GM12878 (cell line): ENCODE measurements at regions not wholly inside any gene's neighbourhood (a gene's known extent, or its start where the extent isn't known, plus 50 kb on each side); places are given as distances from the start of the nearest gene placed in this dataset.

Experiments
- ATAC-seq: fragments of 200-7000 bp; cut with Tn5 transposase; 3 replicates; pipeline ENCODE4 v1.9.1; 2020; ENCODE audit warnings: mild to moderate bottlenecking, moderate library complexity
- BruUV-seq: library from RNA; stranded (reverse); fragments of 400-500 nt; replicated peaks from 2 replicates; lab custom pipeline; 2021; lab: Mats Ljungman, UMichigan
- CTCF ChIA-PET: fragments of 300-600 bp; sonication (Branson Sonifier 250); formaldehyde crosslinking; extraction: SDS; loops from one replicate; lab custom pipeline; 2021; ENCODE audit warnings: inconsistent platforms; lab: Yijun Ruan, JAX
- POLR2A ChIA-PET: fragments of 350-600 bp; formaldehyde crosslinking; extraction: SDS; loops from one replicate; lab custom pipeline; 2021; ENCODE audit warnings: inconsistent platforms; lab: Charles Lee
- RAD21 ChIA-PET: fragments of 300-600 bp; sonication (Branson Sonifier 250); formaldehyde crosslinking; loops from one replicate; lab custom pipeline; 2023; ENCODE audit warnings: antibody characterized with exemption; ENCODE audit not compliant: unreplicated experiment; lab: Charles Lee
- SMC1A ChIA-PET: fragments of 300-600 bp; sonication (Branson Sonifier 250); formaldehyde crosslinking; loops from one replicate; lab custom pipeline; 2023; ENCODE audit not compliant: unreplicated experiment, uncharacterized antibody; lab: Charles Lee
- DNase-seq: peaks from one replicate; pipeline ENCODE4 v3.0.0-alpha.2; 2011; ENCODE audit warnings: low read depth, low spot score
- FAIRE-seq: peaks from 3 replicates; lab custom pipeline; 2011; peaks lifted over from hg19 to GRCh38; lab: Jason Lieb, UNC
- H2AFZ ChIP-seq: 2 replicates; pipeline ENCODE4 v1.6.0; 2011; ENCODE audit warnings: low read depth, low read length, control low read depth; ENCODE audit not compliant: control insufficient read depth
- H3K27ac ChIP-seq: 2 replicates; pipeline ENCODE4 v1.5.1; 2011; ENCODE audit warnings: control low read depth; ENCODE audit not compliant: control insufficient read depth, insufficient read depth
- H3K27me3 ChIP-seq, 2 experiments: replicated peaks in 1 of 2; 2 replicates each; pipeline versions ENCODE4 v1.6.0 to v1.6.1; 2011; ENCODE audit warnings: low read length in 1 of 2; ENCODE audit not compliant: control insufficient read depth in 2 of 2, insufficient read depth in 2 of 2
- H3K36me3 ChIP-seq, 2 experiments: 2 replicates each; pipeline ENCODE4 v1.5.1; 2011; ENCODE audit warnings: low read length in 1 of 2; ENCODE audit not compliant: control insufficient read depth in 2 of 2, insufficient read depth in 2 of 2
- H3K4me1 ChIP-seq: 2 replicates; pipeline ENCODE4 v1.6.1; 2011; ENCODE audit warnings: mild to moderate bottlenecking, low read length, moderate library complexity, mixed read lengths; ENCODE audit not compliant: control insufficient read depth, insufficient read depth
- H3K4me2 ChIP-seq: 2 replicates; pipeline ENCODE4 v1.6.0; 2011; ENCODE audit warnings: control low read depth; ENCODE audit not compliant: control insufficient read depth, insufficient read depth
- H3K4me3 ChIP-seq: fragments of 200-600 bp; sonication (generic); 2 replicates; pipeline ENCODE4 v1.5.1; 2016
- H3K79me2 ChIP-seq: 2 replicates; pipeline ENCODE4 v1.6.0; 2011; ENCODE audit warnings: low read length; ENCODE audit not compliant: control insufficient read depth, insufficient read depth
- H3K9ac ChIP-seq: 2 replicates; pipeline ENCODE4 v1.8.0; 2011; ENCODE audit warnings: low read length, control low read depth, mixed read lengths; ENCODE audit not compliant: control insufficient read depth, insufficient read depth
- H3K9me3 ChIP-seq: replicated peaks from 3 replicates; pipeline ENCODE4 v1.5.1; 2011; ENCODE audit warnings: mild to moderate bottlenecking, low read length; ENCODE audit not compliant: control insufficient read depth, insufficient read depth
- H4K20me1 ChIP-seq: 2 replicates; pipeline ENCODE4 v1.6.0; 2011; ENCODE audit not compliant: control insufficient read depth, insufficient read depth
- BACH1 ChIP-seq: fragments of 450-650 bp; IDR thresholded peaks from 2 replicates; pipeline ENCODE4 v1.6.1; 2017; ENCODE audit warnings: mild to moderate bottlenecking, borderline replicate concordance
- CHD1 ChIP-seq: IDR thresholded peaks from 2 replicates; pipeline ENCODE4 v1.6.1; 2012; ENCODE audit warnings: low read depth, low read length, improper control_type of control experiment
- CHD2 ChIP-seq: IDR thresholded peaks from 2 replicates; pipeline ENCODE4 v1.6.1; 2011; ENCODE audit warnings: low read depth, low read length, improper control_type of control experiment, borderline replicate concordance
- CUX1 ChIP-seq: IDR thresholded peaks from 2 replicates; pipeline ENCODE4 v1.6.1; 2012; ENCODE audit warnings: improper control_type of control experiment, low read depth, low read length; ENCODE audit not compliant: insufficient replicate concordance
- EGR1 ChIP-seq, 2 experiments: IDR thresholded peaks; 1 replicate in 1 of 2; 2 replicates in 1 of 2; pipeline ENCODE4 v1.6.1; 2011 to 2012; ENCODE audit warnings: low read depth in 2 of 2, low read length in 2 of 2, borderline replicate concordance in 1 of 2, mild to moderate bottlenecking in 1 of 2, moderate library complexity in 1 of 2
- EP300 ChIP-seq, 2 experiments: fragments of 150-350 bp in 1 of 2; IDR thresholded peaks; 2 replicates each; pipeline ENCODE4 v1.6.1; 2011 to 2012; ENCODE audit warnings: low read depth in 2 of 2, low read length in 2 of 2, borderline replicate concordance in 1 of 2, improper control_type of control experiment in 1 of 2, inconsistent platforms in 1 of 2; ENCODE audit not compliant: control insufficient read depth in 1 of 2
- FOXM1 ChIP-seq: IDR thresholded peaks from 2 replicates; pipeline ENCODE4 v1.6.1; 2012; ENCODE audit warnings: low read depth, mild to moderate bottlenecking, inconsistent platforms, low read length, moderate library complexity
- GABPA ChIP-seq: IDR thresholded peaks from 2 replicates; pipeline ENCODE4 v1.6.1; 2014; ENCODE audit warnings: antibody characterized with exemption, low read depth, mild to moderate bottlenecking, inconsistent platforms
- NR2C2 ChIP-seq: IDR thresholded peaks from 2 replicates; pipeline ENCODE4 v1.6.1; 2011; ENCODE audit warnings: borderline replicate concordance, low read depth; ENCODE audit not compliant: control insufficient read depth, insufficient read length
- PAX8 ChIP-seq: fragments of 450-650 bp; IDR thresholded peaks from 2 replicates; pipeline ENCODE4 v1.6.1; 2017; ENCODE audit warnings: mild to moderate bottlenecking, moderate library complexity
- PML ChIP-seq: IDR thresholded peaks from 2 replicates; pipeline ENCODE4 v1.6.1; 2012; ENCODE audit warnings: low read length, inconsistent platforms
- WGBS: methylation state at CpG from one replicate; pipeline ENCODE4 v1.1.6; 2016; ENCODE audit warnings: low lambda C conversion rate; ENCODE audit not compliant: insufficient replicate concordance, insufficient coverage; ENCODE audit errors: missing lambda C conversion rate; 5-methylcytosine and 5-hydroxymethylcytosine counted together
- in situ Hi-C: fragments of 300-500 bp; cut with MboI; formaldehyde crosslinking; loops from 9 replicates; pipeline ENCODE4 v1.14.3; 2018; ENCODE audit warnings: mixed read lengths
- intact Hi-C: fragments of 100-400 bp; cut with micrococcal nuclease; formaldehyde crosslinking; loops from one replicate; pipeline ENCODE4 v1.14.2; 2022; ENCODE audit not compliant: unreplicated experiment

GRCh38 chr7:32661501-32661900, 166.2 kb downstream of the AVL9 start:
- intact Hi-C loops = no loop called here
- CTCF ChIA-PET = interaction anchor here (1.1 kb wide), 1 partner anchor 8 kb away, joined by 3 read pairs; no protein-coding TSS in a partner anchor
- TF ChIP-seq GABPA (no peak), BACH1 (no peak), EGR1 (IDR thresholded peaks at IDR 0.05; ENCODE audit: borderline replicate concordance in 1 of 2, low read depth in 2 of 2, low read length in 2 of 2) (no peak), EP300 (IDR thresholded peaks at IDR 0.05; ENCODE audit: borderline replicate concordance in 1 of 2, control insufficient read depth in 1 of 2, low read depth in 2 of 2, low read length in 2 of 2) (no peak), PML (no peak), CUX1 (no peak), CHD1 (no peak), CHD2 (no peak), FOXM1 (no peak), PAX8 (no peak), NR2C2 (no peak)
- in situ Hi-C loops = no loop called here
- SMC1A ChIA-PET = interaction anchor here (0.7 kb wide), 1 partner anchor 9 kb away, joined by 3 read pairs; no protein-coding TSS in a partner anchor
- no peak overlapping the region for H3K4me2 ChIP-seq
- BruUV-seq = no TSS peak
- H3K27ac ChIP-seq = no peak overlapping the region
- no peaks in the 10 kb centered on the region for H3K9me3 ChIP-seq
- H3K79me2 ChIP-seq = no peaks in the 10 kb centered on the region
- no peaks in the 10 kb centered on the region for H3K27me3 ChIP-seq
- POLR2A ChIA-PET = no interaction called here
- H3K4me1 ChIP-seq = no peaks in the 10 kb centered on the region; the same call in 1 of the 2 replicates
- WGBS = 87% methylated on average over 3 of the region's 3 CpGs
- RAD21 ChIA-PET = no interaction called here
- DNase-seq = no peak
- H3K4me3 ChIP-seq = no peak overlapping the region
- no peak overlapping the region for H2AFZ ChIP-seq
- no peaks in the 10 kb centered on the region for H4K20me1 ChIP-seq
- no peak for FAIRE-seq
- ATAC-seq = no peak
- H3K36me3 ChIP-seq = no peaks in the 10 kb centered on the region
- no peak overlapping the region for H3K9ac ChIP-seq
